SKM-1 treated with dmso at 0.1 percent for 144 hours (cell line): ENCODE measurements at regions not wholly inside any gene's neighbourhood (a gene's known extent, or its start where the extent isn't known, plus 50 kb on each side); places are given as distances from the start of the nearest gene placed in this dataset.

Experiments used
- DNase-seq: peaks from one replicate; lab custom pipeline; 2025; ENCODE audit not compliant: unreplicated experiment; lab: John Stamatoyannopoulos, UW

GRCh38 chr5:2607598-2607997, 143.9 kb downstream of the IRX2 start:
- no peak for DNase-seq

GRCh38 chr5:2603272-2603575, 148.3 kb downstream of the IRX2 start:
- DNase-seq = no peak

DNA sequence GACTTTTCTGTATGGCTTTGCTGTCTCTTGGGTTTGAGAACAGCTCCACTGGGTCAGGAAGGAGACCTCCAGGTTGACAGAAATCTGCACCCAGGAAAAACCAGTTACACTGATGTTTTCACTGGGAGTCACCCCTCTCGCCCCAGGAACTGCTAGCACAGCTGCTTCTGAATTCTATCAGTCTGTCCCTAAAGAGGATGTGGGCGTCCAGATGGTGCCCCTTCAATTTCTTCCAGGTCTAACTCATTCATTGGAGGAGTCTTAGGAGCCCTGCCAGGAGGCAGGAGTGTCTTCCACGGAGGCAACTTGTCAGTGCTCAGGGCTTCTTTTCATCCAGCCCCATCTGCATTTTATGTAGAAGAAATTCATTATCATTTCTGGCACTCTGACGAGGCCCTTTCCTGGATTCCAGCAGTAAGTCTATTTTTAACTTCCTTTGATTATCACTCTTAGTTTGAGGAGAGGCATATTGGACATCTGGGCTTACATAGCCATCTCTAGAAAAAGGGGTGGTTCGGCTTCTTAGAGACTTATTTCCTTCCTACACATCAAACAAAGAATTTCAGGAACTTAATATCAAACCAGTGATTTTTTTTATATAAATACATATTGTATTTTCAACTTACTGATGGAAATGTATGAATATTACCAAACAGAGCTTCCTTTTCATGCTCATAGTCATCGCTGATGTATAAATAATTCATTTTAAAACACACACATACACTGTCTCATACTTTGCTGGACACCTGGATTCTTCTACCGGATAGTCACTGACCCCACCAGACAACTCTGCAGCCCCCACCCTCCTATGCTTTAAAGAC, 148.8 kb downstream of the IRX2 start:
- no peak for DNase-seq

DNA sequence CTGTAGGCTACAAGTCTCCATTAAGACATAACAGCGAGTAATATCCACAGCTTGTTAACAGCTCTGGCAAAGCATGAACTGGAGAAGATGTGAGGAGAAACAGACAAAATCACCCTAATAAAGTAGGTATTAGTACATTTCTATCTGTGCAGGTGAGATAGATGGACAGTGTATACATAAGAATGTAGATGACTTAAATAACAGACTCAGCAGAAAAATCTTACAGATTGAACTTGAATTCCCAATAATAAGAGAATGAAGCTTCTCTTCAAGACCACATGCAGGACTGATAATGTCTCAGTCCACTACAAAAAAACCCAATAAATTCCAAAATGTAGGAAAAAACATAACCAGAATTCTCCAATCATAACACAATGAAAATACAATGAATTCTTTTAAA, 153.0 kb downstream of the IRX2 start:
- no peak for DNase-seq

DNA sequence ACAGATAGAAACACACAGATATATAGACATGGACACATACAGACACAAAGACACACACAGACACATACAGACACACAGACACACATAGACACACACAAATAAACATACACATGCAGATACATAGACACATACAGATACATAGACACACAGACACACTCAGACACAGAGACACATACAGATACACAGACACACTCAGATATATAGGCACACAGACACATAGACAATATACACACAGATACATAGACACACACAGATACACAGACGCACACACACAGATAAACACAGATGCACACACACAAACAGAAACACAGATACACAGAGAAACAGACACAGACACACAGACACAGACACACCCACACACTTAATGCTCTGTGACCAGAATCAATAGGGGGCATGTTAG, 156.8 kb downstream of the IRX2 start:
- no peak for DNase-seq

DNA sequence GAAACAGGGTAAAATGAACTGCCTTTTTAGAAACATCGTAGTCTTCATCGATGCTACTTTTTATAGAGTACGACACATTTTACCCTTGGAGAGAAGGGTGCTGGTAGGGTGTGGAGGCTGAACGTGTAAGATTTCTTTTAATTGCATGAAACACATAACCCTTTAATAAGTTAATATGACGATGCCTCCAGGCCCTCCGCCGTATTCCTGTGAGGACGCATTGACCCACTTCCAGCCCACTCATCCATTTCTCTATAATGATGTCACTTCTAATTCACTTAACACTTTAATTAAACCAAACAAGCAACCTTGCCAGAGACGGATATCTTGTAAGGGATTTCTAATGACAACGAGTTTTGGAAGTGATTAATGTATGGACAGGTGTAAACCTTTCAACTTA, 158.7 kb downstream of the IRX2 start:
- DNase-seq = no peak

DNA sequence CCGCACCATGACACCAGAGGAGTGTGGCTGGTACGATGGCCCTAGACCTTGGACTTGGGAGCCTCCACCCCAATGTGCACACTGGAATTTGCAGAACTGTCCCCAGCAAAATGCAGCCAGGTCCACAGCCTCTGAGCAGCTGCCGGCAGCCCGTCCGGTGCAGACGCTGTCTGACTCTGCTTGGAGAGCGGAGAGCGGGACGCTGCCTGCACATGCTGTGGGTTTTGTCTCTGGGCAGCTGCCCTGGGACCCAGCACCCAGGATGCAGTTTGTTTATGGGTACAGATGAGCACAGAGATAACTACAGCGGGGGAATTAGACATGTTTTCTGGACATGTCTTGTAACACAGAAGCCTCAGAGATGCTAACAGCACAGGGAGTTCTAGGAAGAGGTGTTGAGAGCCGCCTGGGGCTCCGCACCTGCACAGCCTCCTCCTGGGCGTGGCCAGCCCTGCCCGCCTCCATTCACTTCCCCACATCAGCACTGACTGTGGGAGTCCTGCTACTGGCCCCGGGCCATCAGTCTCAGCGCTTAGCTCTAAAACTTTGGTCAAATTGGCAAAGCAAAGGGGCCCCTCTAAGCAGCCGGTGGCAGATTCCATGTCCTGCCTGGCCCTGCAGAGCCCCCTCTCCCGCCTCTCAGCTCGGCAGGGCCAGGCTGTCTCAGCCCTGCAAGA, 159.6 kb downstream of the IRX2 start:
- no peak for DNase-seq

DNA sequence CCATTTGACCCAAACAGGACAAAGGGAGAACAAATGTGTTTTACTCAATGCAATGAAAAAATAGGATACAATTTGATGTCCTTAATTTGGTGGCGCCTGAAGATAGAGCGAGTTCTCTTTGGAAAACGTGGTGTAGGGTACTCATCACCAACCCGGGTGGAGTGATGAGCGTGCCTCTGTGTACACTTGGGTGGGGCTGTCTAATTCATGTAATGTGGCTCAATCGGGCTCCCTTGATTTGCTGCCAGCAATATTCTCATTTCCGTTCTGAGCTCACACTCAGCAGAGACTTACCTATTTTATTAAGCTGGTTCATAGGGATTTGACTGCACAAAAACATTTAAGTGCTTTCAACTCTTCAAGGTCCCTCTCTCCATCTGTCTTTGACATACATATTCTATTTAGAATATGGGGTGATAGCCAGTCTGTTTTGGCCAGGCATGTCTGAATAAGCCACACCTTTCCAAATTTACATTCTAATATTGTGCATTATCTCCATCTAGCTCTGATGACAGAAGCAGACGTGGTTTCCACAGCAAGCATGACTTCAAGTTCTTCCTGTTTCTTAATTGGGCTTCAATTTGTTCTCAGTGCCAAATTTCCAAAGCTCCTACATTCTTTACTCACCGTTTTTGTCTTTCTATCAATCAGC, 162.5 kb downstream of the IRX2 start:
- no peak for DNase-seq

GRCh38 chr5:2587189-2588031, 164.1 kb downstream of the IRX2 start:
- no peak for DNase-seq

DNA sequence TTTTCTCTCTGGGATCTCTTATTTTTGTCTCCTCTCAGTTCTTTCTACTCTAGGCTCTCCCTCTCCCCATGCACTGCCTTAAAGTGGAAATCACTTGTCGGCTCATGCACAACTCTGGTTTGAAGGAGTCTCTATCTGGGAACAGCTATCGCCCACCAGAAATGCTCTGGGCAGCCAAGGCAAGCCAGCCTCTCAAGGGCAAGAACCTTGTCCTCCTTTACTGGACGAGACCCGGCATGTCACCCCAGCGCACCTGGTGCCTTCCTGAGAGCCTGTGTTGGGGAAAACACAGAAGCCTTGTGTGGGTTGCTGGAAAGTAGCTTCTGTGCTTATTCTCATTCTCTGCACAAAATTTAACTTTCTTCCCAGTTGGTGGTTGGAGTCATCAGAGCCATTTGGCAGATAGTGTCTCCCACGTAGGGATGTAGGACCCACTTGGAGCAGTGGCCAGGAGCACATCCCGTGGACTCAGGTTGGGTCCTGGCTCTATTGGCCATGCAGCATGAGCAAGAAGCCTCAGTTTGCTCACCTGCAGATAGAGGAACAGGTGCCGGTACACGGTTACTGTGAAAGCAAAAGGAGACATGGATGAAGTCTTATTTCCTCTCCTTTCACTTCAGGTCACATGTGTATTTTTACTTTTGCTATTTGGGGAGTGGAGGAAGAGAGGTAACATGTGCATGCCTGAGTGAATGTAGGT, 165.3 kb downstream of the IRX2 start:
- DNase-seq = no peak

GRCh38 chr5:2584579-2585269, 166.8 kb downstream of the IRX2 start:
- DNase-seq = no peak

- DNase-seq = no peak
Observed at GRCh38 chr5:2582507-2582906, 169.0 kb downstream of the IRX2 start.

DNA sequence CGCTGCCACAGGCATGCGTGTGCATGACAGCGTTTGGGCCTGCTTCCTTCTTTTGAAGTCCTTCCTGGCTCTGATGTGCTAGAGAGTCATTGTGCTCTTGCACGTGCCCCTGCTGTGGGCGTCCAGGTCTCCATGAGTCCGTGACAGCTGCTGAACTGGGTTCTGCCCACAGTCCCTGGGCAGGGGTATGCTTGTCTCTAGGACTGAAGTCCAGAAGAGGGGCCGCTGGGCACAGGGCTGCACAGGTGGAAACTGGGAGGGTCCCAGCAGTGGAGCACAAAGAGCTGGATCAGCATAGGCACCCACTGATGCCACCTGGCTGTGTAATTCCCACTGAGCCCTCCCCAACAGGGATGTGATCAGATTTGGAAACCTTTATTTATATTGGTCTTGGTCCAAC, 169.4 kb downstream of the IRX2 start:
- DNase-seq = no peak

DNA sequence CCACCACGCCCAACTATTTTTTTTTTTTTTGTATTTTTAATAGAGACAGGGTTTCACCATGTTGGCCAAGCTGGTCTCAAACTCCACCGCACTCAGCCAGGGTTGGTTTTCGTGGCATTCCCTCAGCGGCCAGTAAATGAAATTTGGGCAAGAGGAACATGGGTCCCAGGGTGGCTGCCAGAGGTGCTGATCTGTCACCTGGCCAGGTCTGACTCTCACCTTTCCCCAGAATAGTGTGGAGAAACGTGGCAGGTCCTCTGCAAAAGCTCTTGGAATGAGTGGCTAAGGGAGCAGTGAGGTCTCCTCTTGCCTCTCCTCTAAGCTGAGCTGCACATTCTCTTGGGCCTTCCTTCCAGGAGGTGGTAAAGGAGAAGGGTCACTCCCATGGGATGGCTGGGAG, 170.1 kb downstream of the IRX2 start:
- DNase-seq = no peak

- no peak for DNase-seq
Observed at GRCh38 chr5:2579126-2579525, 172.4 kb downstream of the IRX2 start.

DNA sequence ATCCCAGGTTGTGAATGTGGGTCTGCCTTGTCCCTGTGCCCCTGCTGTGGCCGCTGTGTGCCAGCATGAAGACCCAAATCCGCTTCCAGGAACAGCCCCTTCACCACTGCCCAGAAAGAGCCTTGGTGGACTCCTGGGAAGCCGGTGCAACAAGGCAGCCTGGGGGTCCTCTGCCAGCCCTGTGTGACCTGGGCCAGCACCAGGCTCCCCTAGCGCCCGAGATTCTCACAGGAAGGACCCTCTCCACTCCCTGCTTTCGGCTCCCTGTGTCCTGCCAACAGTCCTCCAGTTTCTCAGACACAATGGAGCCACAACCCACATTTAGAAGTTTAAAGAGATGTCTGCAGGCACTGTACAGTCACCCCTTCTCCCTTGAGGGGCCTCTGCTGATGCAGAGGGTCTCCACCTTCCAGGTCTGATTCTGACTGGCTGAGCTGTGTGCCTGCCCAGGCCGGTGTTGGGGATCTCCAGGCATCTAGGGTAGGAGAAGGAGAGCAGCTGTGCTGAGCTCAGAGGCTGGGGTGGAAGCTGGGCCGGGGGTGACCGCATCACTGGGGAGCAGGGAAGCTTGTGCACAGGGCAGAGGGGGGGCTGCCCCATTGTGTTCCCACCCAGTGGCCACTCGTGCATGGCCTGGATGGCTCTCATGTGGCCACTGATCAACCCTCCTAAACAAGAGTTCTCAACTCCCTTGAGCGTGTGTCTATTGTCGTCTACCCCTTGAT, 174.0 kb downstream of the IRX2 start:
- DNase-seq = no peak

GRCh38 chr5:2576823-2577222, 174.7 kb downstream of the IRX2 start:
- no peak for DNase-seq

GRCh38 chr5:2575871-2576270, 175.6 kb downstream of the IRX2 start:
- no peak for DNase-seq

- no peak for DNase-seq
Observed at GRCh38 chr5:2575292-2575691, 176.2 kb downstream of the IRX2 start.

GRCh38 chr5:2574155-2574554, 177.3 kb downstream of the IRX2 start:
- no peak for DNase-seq
